ENCODE measurements at regions not wholly inside any gene's neighbourhood (a gene's known extent, or its start where the extent isn't known, plus 50 kb on each side); places are given as distances from the start of the nearest gene placed in this dataset.

- TF ChIP-seq CTCF (IDR thresholded peaks at IDR 0.05 in 8 of 11, conservative IDR thresholded peaks at IDR 0.05 in 3 of 11) (no peak), POLR2A (IDR thresholded peaks at IDR 0.05) (no peak), POLR2AphosphoS5 (IDR thresholded peaks at IDR 0.05) (no peak)
Measured at GRCh38 chr2:164023896-164024295, 288.1 kb upstream of the FIGN start.

Measured in spleen (tissue), 7 donors.